Body of pancreas (tissue), 4 donors: ENCODE measurements at regions not wholly inside any gene's neighbourhood (a gene's known extent, or its start where the extent isn't known, plus 50 kb on each side); places are given as distances from the start of the nearest gene placed in this dataset.
"Not testable (repeated sequence)": the region's sequence is repeated elsewhere in the genome, so short reads cannot be mapped to it uniquely, and the experiment has no call there.

Experiments used
- ATAC-seq: fragments of 150-250 bp; one replicate; pipeline ENCODE4 v1.9.1; 2016
- DNase-seq, 4 donors: peaks; one replicate each; pipeline ENCODE4 v3.0.0-alpha.2; 2019
- H3K27ac ChIP-seq, 4 donors: fragments of 200-600 bp; sonication (generic); 1 replicate in 3 of 4; 2 replicates in 1 of 4; pipeline versions ENCODE4 v1.5.1 to v1.6.1; 2016 to 2019; ENCODE audit warnings: mild to moderate bottlenecking in 1 of 4, mixed read lengths in 1 of 4, moderate library complexity in 1 of 4
- H3K27me3 ChIP-seq, 2 donors: fragments of 200-600 bp; sonication (generic); one replicate each; pipeline ENCODE4 v1.6.0; 2016; ENCODE audit warnings: mild to moderate bottlenecking in 1 of 2
- H3K36me3 ChIP-seq, 2 donors: fragments of 200-600 bp; sonication (generic); replicated peaks in 1 of 2; 2 replicates each; pipeline ENCODE4 v1.5.1; 2016; ENCODE audit warnings: low read depth in 2 of 2; ENCODE audit not compliant: insufficient read depth in 1 of 2
- H3K4me1 ChIP-seq: fragments of 200-600 bp; sonication (generic); one replicate; pipeline ENCODE4 v1.6.0; 2016
- H3K4me3 ChIP-seq, 2 donors: fragments of 200-600 bp; sonication (generic); 1 replicate in 1 of 2; 2 replicates in 1 of 2; pipeline ENCODE4 v1.5.1; 2016 to 2019
- H3K9me3 ChIP-seq, 3 donors: fragments of 200-600 bp; sonication (generic); 1 replicate in 2 of 3; 2 replicates in 1 of 3; pipeline ENCODE4 v1.5.1; 2016
- POLR2A ChIP-seq, 3 donors: fragments of 450-650 bp; IDR thresholded peaks; one replicate each; pipeline ENCODE4 v1.6.1; 2016; ENCODE audit warnings: antibody characterized with exemption in 3 of 3, mild to moderate bottlenecking in 2 of 3
- WGBS, 2 donors: methylation state at CpG; one replicate each; pipeline ENCODE4 v1.1.5; 2017; 5-methylcytosine and 5-hydroxymethylcytosine counted together
- intact Hi-C: fragments of 100-400 bp; cut with DNase I; formaldehyde crosslinking; loops from one replicate; pipeline ENCODE4 v1.15.1; 2023
- TF ChIP-seq, protein P1 (sequence below), 7 experiments: fragments of 450-650 bp in 4 of 7; fragments of 200-600 bp in 3 of 7; sonication (generic) in 3 of 7; IDR thresholded peaks; one replicate each; pipeline ENCODE4 v1.5.1; 2016 to 2019; ENCODE audit warnings: antibody characterized with exemption in 7 of 7

GRCh38 chr2:88396209-88396608, 56.3 kb downstream of the FOXI3 start:
- no peak for DNase-seq
- intact Hi-C loops: no loop called here
- no peaks in the 10 kb centered on the region for H3K27me3 ChIP-seq
- H3K9me3 ChIP-seq: no peaks in the 10 kb centered on the region
- no peaks in the 10 kb centered on the region for H3K36me3 ChIP-seq
- TF ChIP-seq, protein P1, sequence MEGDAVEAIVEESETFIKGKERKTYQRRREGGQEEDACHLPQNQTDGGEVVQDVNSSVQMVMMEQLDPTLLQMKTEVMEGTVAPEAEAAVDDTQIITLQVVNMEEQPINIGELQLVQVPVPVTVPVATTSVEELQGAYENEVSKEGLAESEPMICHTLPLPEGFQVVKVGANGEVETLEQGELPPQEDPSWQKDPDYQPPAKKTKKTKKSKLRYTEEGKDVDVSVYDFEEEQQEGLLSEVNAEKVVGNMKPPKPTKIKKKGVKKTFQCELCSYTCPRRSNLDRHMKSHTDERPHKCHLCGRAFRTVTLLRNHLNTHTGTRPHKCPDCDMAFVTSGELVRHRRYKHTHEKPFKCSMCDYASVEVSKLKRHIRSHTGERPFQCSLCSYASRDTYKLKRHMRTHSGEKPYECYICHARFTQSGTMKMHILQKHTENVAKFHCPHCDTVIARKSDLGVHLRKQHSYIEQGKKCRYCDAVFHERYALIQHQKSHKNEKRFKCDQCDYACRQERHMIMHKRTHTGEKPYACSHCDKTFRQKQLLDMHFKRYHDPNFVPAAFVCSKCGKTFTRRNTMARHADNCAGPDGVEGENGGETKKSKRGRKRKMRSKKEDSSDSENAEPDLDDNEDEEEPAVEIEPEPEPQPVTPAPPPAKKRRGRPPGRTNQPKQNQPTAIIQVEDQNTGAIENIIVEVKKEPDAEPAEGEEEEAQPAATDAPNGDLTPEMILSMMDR (IDR thresholded peaks at IDR 0.05): no peak
- TF ChIP-seq POLR2A (IDR thresholded peaks at IDR 0.05): no peak
- WGBS, 2 donors: 74 to 83% methylated on average over 4 of the region's 4 CpGs
- no peak overlapping the region for H3K27ac ChIP-seq
- no peak overlapping the region for H3K4me3 ChIP-seq
- ATAC-seq: no peak
- H3K4me1 ChIP-seq: no peaks in the 10 kb centered on the region

DNA sequence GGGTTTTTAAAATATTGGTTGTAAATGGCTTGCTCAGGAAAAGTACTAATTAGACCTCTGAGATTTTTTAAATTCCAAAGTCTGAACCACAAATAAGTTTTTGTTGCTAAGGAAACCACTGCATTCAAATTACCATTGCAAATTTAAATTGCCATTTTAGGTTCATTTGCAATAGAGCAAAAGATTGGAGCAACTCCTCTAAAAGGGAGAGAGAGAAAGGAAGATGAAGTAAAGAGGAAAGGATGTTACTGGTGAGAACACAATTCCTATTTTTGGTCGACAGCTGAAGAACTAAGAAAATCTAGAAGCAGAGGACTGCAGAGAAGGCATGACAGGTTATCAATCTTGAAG, 74.9 kb downstream of the FOXI3 start:
- no peaks in the 10 kb centered on the region for H3K36me3 ChIP-seq
- H3K4me1 ChIP-seq: no peaks in the 10 kb centered on the region
- no peak overlapping the region for H3K4me3 ChIP-seq
- DNase-seq (no peak), ATAC-seq (no peak)
- 31 to 32% methylated on average over 1 of the region's 1 CpG for WGBS, 2 donors
- intact Hi-C loops: no loop called here
- H3K9me3 ChIP-seq: no peaks in the 10 kb centered on the region
- no peak for TF ChIP-seq POLR2A (IDR thresholded peaks at IDR 0.05)
- TF ChIP-seq, protein P1 (IDR thresholded peaks at IDR 0.05): no peak
- H3K27me3 ChIP-seq: no peaks in the 10 kb centered on the region
- no peak overlapping the region for H3K27ac ChIP-seq

DNA sequence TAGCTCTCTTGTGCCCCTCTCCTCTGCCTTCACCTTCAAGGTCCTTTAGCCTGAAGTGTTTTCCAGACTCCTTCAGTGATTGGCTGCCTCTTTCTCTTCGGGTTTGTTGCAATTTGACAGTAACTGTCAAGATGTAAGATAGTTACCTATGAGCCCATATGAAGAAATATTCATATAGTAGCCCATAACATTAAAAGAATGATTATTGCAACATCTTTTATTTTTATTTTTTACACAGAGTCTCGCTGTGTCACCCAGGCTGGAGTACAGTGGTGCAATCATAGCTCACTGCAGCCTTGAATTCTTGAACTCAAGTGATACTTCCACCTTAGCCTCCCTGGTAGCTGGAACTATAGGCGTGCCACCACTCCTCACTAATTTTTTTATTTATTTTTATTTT, 80.5 kb downstream of the FOXI3 start:
- ATAC-seq: no peak
- intact Hi-C loops: no loop called here
- TF ChIP-seq POLR2A (IDR thresholded peaks at IDR 0.05): no peak
- TF ChIP-seq, protein P1 (IDR thresholded peaks at IDR 0.05): no peak
- Histone ChIP-seq H3K27ac (no peak overlapping the region), H3K4me3 (no peak overlapping the region), H3K36me3 (no peaks in the 10 kb centered on the region), H3K4me1 (no peaks in the 10 kb centered on the region), H3K27me3 (no peaks in the 10 kb centered on the region), H3K9me3 (no peaks in the 10 kb centered on the region)
- DNase-seq: no peak
- 70 to 81% methylated on average over 3 of the region's 3 CpGs for WGBS, 2 donors

DNA sequence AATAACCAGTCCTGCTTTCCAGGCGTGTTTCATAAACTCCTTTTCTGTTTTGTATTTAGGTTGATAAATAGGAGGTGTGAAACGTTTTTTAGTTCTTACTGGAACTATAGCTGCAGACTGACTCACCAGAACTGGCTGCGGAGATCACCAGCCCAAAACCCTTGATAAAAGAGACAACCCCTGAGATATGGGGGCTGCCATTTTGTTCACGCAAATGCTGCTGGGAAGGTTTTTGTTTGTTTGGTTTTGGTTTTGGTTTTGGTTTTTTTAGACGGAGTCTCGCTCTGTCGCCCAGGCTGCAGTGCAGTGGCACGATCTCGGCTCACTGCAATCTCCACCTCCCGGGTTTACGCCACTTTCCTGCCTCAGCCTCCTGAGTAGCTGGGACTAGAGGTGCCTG, 87.1 kb downstream of the FOXI3 start:
- H3K36me3 ChIP-seq, ATAC-seq, H3K4me3 ChIP-seq, H3K4me1 ChIP-seq, DNase-seq, H3K27ac ChIP-seq, H3K9me3 ChIP-seq, intact Hi-C loops, H3K27me3 ChIP-seq: not testable (repeated sequence)
- WGBS, 2 donors: 82 to 84% methylated on average over 11 of the region's 11 CpGs

- intact Hi-C loops: no loop called here
- H3K36me3 ChIP-seq: no peaks in the 10 kb centered on the region
- H3K27me3 ChIP-seq: no peaks in the 10 kb centered on the region
- TF ChIP-seq, protein P1 (IDR thresholded peaks at IDR 0.05): no peak
- TF ChIP-seq POLR2A (IDR thresholded peaks at IDR 0.05): no peak
- WGBS, 2 donors: 44 to 66% methylated on average over 2 of the region's 2 CpGs
- H3K9me3 ChIP-seq: no peaks in the 10 kb centered on the region
- peaks cover 6% of the 10 kb centered on the region for H3K4me1 ChIP-seq
- no peak for DNase-seq
- H3K27ac ChIP-seq: no peak overlapping the region
- no peak for ATAC-seq
- no peak overlapping the region for H3K4me3 ChIP-seq
These were observed 97.0 kb downstream of the FOXI3 start for GRCh38 chr2:88355486-88355885.
